Nephron progenitor cell (in vitro differentiated cells): ENCODE measurements at regions not wholly inside any gene's neighbourhood (a gene's known extent, or its start where the extent isn't known, plus 50 kb on each side); places are given as distances from the start of the nearest gene placed in this dataset.

ENCODE experiments used
- DNase-seq: peaks from one replicate; pipeline ENCODE4 v3.0.0; 2021
- H3K27ac Mint-ChIP-seq: 2 replicates; pipeline ENCODE4 v1.8.0; 2021; ENCODE audit warnings: mild to moderate bottlenecking, moderate library complexity, mixed read lengths
- H3K27me3 Mint-ChIP-seq: 2 replicates; pipeline ENCODE4 v1.8.0; 2021; ENCODE audit warnings: mild to moderate bottlenecking, low read depth, mixed read lengths; ENCODE audit not compliant: poor library complexity
- H3K36me3 Mint-ChIP-seq: 2 replicates; pipeline ENCODE4 v1.8.0; 2021; ENCODE audit warnings: low read depth, mixed read lengths
- H3K4me1 Mint-ChIP-seq: 2 replicates; pipeline ENCODE4 v1.8.0; 2021; ENCODE audit warnings: mixed read lengths
- H3K4me3 Mint-ChIP-seq: 2 replicates; pipeline ENCODE4 v1.8.0; 2021; ENCODE audit warnings: mild to moderate bottlenecking, moderate library complexity, mixed read lengths
- H3K9me3 Mint-ChIP-seq: 2 replicates; pipeline ENCODE4 v1.8.0; 2021; ENCODE audit warnings: mild to moderate bottlenecking, moderate library complexity, mixed read lengths
- CTCF ChIP-seq: fragments of 200-600 bp; sonication (generic); IDR thresholded peaks from 2 replicates; pipeline ENCODE4 v1.5.0; 2021; ENCODE audit warnings: antibody characterized with exemption

GRCh38 chr1:220994671-220995070, 115.4 kb downstream of the HLX start:
- Mint-ChIP-seq H3K27me3 (peaks cover 6% of the 10 kb centered on the region), H3K36me3 (no peaks in the 10 kb centered on the region), H3K4me1 (peaks cover 31% of the 10 kb centered on the region)

GRCh38 chr1:220997791-220998190, 118.5 kb downstream of the HLX start:
- no peaks in the 10 kb centered on the region for H3K27me3 Mint-ChIP-seq
- H3K4me1 Mint-ChIP-seq = peaks cover 4% of the 10 kb centered on the region
- H3K4me3 Mint-ChIP-seq = no peak overlapping the region
- DNase-seq = no peak
- H3K9me3 Mint-ChIP-seq = peaks cover 5% of the 10 kb centered on the region
- no peaks in the 10 kb centered on the region for H3K36me3 Mint-ChIP-seq
- TF ChIP-seq CTCF = no peak
- H3K27ac Mint-ChIP-seq = no peak overlapping the region

More at GRCh38 chr1:220994671-220995070, 115.4 kb downstream of the HLX start:
- no peak for TF ChIP-seq CTCF
- Mint-ChIP-seq H3K9me3 (peaks cover 5% of the 10 kb centered on the region), H3K27ac (no peak overlapping the region), H3K4me3 (no peak overlapping the region)
- no peak for DNase-seq

GRCh38 chr1:220999872-221000863, 120.9 kb downstream of the HLX start:
- Mint-ChIP-seq H3K27ac (no peak overlapping the region), H3K9me3 (peaks cover 14% of the 10 kb centered on the region), H3K4me3 (no peak overlapping the region), H3K36me3 (no peaks in the 10 kb centered on the region), H3K27me3 (no peaks in the 10 kb centered on the region), H3K4me1 (no peaks in the 10 kb centered on the region)
- DNase-seq = no peak
- TF ChIP-seq CTCF = no peak

GRCh38 chr1:221001167-221001566, 121.9 kb downstream of the HLX start:
- DNase-seq = no peak
- H3K27ac Mint-ChIP-seq = no peak overlapping the region
- H3K9me3 Mint-ChIP-seq = peaks cover 15% of the 10 kb centered on the region
- H3K36me3 Mint-ChIP-seq = no peaks in the 10 kb centered on the region
- no peak overlapping the region for H3K4me3 Mint-ChIP-seq
- H3K27me3 Mint-ChIP-seq = no peaks in the 10 kb centered on the region
- TF ChIP-seq CTCF = no peak
- no peaks in the 10 kb centered on the region for H3K4me1 Mint-ChIP-seq

GRCh38 chr1:221002601-221003000, 123.4 kb downstream of the HLX start:
- Mint-ChIP-seq H3K4me3 (no peak overlapping the region), H3K36me3 (no peaks in the 10 kb centered on the region), H3K27ac (no peak overlapping the region), H3K27me3 (no peaks in the 10 kb centered on the region), H3K9me3 (peaks cover 19% of the 10 kb centered on the region), H3K4me1 (no peaks in the 10 kb centered on the region)
- TF ChIP-seq CTCF = no peak
- no peak for DNase-seq
